ENCODE measurements at regions not wholly inside any gene's neighbourhood (a gene's known extent, or its start where the extent isn't known, plus 50 kb on each side); places are given as distances from the start of the nearest gene placed in this dataset.
"Not testable (repeated sequence)": the region's sequence is repeated elsewhere in the genome, so short reads cannot be mapped to it uniquely, and the experiment has no call there.

DNA sequence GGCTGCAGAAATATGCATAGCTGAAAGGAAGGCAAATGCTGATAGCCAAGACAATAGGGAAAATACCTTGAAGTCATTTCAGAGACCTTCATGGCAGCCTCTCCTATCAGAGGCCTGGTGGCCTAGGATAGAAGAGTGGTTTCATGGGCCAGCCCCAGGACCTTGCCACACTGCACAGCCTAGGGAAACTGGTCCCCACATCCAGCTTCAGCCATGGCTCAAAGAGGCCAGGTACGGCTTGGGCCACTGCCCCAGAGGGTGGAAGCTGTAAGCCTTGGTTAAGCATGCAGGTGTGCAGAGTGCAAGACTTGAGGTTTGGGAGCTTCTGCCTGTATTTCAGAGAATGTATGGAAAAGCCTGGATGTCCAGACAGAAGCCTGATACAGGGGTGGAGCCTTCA lies 101.0 kb upstream of the KITLG start:
- TF ChIP-seq, protein P1, sequence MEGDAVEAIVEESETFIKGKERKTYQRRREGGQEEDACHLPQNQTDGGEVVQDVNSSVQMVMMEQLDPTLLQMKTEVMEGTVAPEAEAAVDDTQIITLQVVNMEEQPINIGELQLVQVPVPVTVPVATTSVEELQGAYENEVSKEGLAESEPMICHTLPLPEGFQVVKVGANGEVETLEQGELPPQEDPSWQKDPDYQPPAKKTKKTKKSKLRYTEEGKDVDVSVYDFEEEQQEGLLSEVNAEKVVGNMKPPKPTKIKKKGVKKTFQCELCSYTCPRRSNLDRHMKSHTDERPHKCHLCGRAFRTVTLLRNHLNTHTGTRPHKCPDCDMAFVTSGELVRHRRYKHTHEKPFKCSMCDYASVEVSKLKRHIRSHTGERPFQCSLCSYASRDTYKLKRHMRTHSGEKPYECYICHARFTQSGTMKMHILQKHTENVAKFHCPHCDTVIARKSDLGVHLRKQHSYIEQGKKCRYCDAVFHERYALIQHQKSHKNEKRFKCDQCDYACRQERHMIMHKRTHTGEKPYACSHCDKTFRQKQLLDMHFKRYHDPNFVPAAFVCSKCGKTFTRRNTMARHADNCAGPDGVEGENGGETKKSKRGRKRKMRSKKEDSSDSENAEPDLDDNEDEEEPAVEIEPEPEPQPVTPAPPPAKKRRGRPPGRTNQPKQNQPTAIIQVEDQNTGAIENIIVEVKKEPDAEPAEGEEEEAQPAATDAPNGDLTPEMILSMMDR (IDR thresholded peaks at IDR 0.05; ENCODE audit: insufficient read depth in 1 of 2, low read depth in 1 of 2, low read length in 1 of 2, severe bottlenecking in 1 of 2, unreplicated experiment in 1 of 2) = no peak

DNA sequence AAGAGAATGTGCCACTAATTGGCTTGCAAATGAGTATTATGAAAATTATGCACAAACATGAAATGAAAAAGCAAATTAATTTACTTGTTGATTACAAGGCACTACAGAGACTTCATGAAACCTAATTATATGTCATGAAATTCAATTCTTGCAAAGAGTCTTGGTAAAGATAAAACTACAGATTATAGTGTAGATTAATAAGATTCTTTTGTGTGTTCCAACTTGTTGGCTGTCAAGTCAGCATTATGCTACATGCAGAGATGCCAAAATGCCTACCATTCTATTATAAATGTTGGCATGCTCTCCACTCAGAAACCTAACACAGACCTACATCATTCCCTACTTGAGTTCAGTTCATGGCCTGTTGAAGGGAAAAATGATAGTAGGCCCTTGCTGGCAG lies 97.2 kb upstream of the KITLG start:
- Mint-ChIP-seq H3K27ac (ENCODE audit: unreplicated experiment) (no peak overlapping the region), H3K27me3 (ENCODE audit: insufficient read depth, unreplicated experiment) (no peaks in the 10 kb centered on the region), H3K9me3 (ENCODE audit: unreplicated experiment) (peaks cover 9% of the 10 kb centered on the region), H3K4me3 (ENCODE audit: unreplicated experiment) (no peak overlapping the region), H3K36me3 (ENCODE audit: insufficient read depth, unreplicated experiment) (no peaks in the 10 kb centered on the region), H3K4me1 (ENCODE audit: low read depth, unreplicated experiment) (no peaks in the 10 kb centered on the region)
- Histone ChIP-seq H3K4me1 (no peaks in the 10 kb centered on the region), H3K27me3 (replicated peaks; ENCODE audit: control insufficient read depth, insufficient read depth, low read length) (no peaks in the 10 kb centered on the region), H3K9me3 (peaks cover 10% of the 10 kb centered on the region; the same call in 1 of the 2 replicates), H3K36me3 (ENCODE audit: control insufficient read depth, insufficient read depth, low read length) (no peaks in the 10 kb centered on the region), H3K4me3 (ENCODE audit: low read depth, low read length) (no peak overlapping the region)
- intact Hi-C loops (cut with micrococcal nuclease; ENCODE audit: unreplicated experiment) = no loop called here
- TF ChIP-seq, protein P1 (IDR thresholded peaks at IDR 0.05; ENCODE audit: insufficient read depth in 1 of 2, low read depth in 1 of 2, low read length in 1 of 2, severe bottlenecking in 1 of 2, unreplicated experiment in 1 of 2) = no peak
- ChIA-PET POLR2A (no interaction called here), CTCF (no interaction called here)
- no peak for DNase-seq
- BruUV-seq (replicated peaks) = no TSS peak

More for the DNA sequence above, 101.0 kb upstream of the KITLG start:
- no peak for DNase-seq
- H3K27ac Mint-ChIP-seq (ENCODE audit: unreplicated experiment) = no peak overlapping the region
- H3K36me3 Mint-ChIP-seq (ENCODE audit: insufficient read depth, unreplicated experiment) = no peaks in the 10 kb centered on the region
- Histone ChIP-seq H3K4me3 (ENCODE audit: low read depth, low read length) (no peak overlapping the region), H3K9me3 (0 out of 2 replicates have a peak, but pooled peaks cover 9% of the 10 kb centered on the region), H3K4me1 (no peaks in the 10 kb centered on the region), H3K27me3 (replicated peaks; ENCODE audit: control insufficient read depth, insufficient read depth, low read length) (no peaks in the 10 kb centered on the region), H3K36me3 (ENCODE audit: control insufficient read depth, insufficient read depth, low read length) (no peaks in the 10 kb centered on the region)
- peaks cover 13% of the 10 kb centered on the region for H3K9me3 Mint-ChIP-seq (ENCODE audit: unreplicated experiment)
- POLR2A ChIA-PET = no interaction called here
- intact Hi-C loops (cut with micrococcal nuclease; ENCODE audit: unreplicated experiment) = no loop called here
- CTCF ChIA-PET = no interaction called here
- H3K4me3 Mint-ChIP-seq (ENCODE audit: unreplicated experiment) = no peak overlapping the region
- no peaks in the 10 kb centered on the region for H3K27me3 Mint-ChIP-seq (ENCODE audit: insufficient read depth, unreplicated experiment)
- BruUV-seq (replicated peaks) = no TSS peak
- no peaks in the 10 kb centered on the region for H3K4me1 Mint-ChIP-seq (ENCODE audit: low read depth, unreplicated experiment)

DNA sequence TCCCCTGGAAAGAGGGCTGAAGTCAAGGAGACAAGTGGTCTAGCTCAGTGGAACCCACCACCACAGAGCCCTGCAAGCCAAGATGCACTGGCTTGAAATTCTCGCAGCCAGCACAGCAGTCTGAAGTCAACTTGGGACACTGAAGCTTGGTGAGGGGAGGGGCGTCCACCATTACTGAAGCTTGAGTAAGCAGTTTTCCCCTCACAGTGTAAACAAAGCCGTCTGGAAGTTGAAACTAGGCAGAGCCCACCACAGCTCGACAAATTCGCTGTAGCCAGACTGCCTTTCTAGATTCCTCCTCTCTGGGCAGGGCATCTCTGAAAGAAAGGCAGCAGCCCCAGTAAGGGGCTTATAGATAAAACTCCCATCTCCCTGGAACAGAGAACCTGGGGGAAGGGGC lies 87.3 kb upstream of the KITLG start:
- H3K4me3 ChIP-seq (ENCODE audit: low read depth, low read length); H3K36me3 ChIP-seq (ENCODE audit: control insufficient read depth, insufficient read depth, low read length); H3K36me3 Mint-ChIP-seq (ENCODE audit: insufficient read depth, unreplicated experiment); DNase-seq; H3K4me3 Mint-ChIP-seq (ENCODE audit: unreplicated experiment); H3K27me3 ChIP-seq (replicated peaks; ENCODE audit: control insufficient read depth, insufficient read depth, low read length); H3K4me1 ChIP-seq; H3K9me3 ChIP-seq; CTCF ChIA-PET; BruUV-seq (replicated peaks); H3K27me3 Mint-ChIP-seq (ENCODE audit: insufficient read depth, unreplicated experiment); intact Hi-C loops (cut with micrococcal nuclease; ENCODE audit: unreplicated experiment); H3K4me1 Mint-ChIP-seq (ENCODE audit: low read depth, unreplicated experiment); POLR2A ChIA-PET; H3K27ac Mint-ChIP-seq (ENCODE audit: unreplicated experiment): not testable (repeated sequence)
- H3K9me3 Mint-ChIP-seq (ENCODE audit: unreplicated experiment) = peaks cover 35% of the 10 kb centered on the region

GRCh38 chr12:88665071-88665470 lies 84.8 kb upstream of the KITLG start:
- TF ChIP-seq, protein P1 (IDR thresholded peaks at IDR 0.05; ENCODE audit: insufficient read depth in 1 of 2, low read depth in 1 of 2, low read length in 1 of 2, severe bottlenecking in 1 of 2, unreplicated experiment in 1 of 2) = no peak
- peaks cover 25% of the 10 kb centered on the region for H3K9me3 Mint-ChIP-seq (ENCODE audit: unreplicated experiment)
- Histone ChIP-seq H3K9me3 (no peaks in the 10 kb centered on the region), H3K36me3 (ENCODE audit: control insufficient read depth, insufficient read depth, low read length) (no peaks in the 10 kb centered on the region), H3K4me3 (ENCODE audit: low read depth, low read length) (no peak overlapping the region), H3K4me1 (no peaks in the 10 kb centered on the region), H3K27me3 (replicated peaks; ENCODE audit: control insufficient read depth, insufficient read depth, low read length) (no peaks in the 10 kb centered on the region)
- no peaks in the 10 kb centered on the region for H3K27me3 Mint-ChIP-seq (ENCODE audit: insufficient read depth, unreplicated experiment)
- ChIA-PET CTCF (no interaction called here), POLR2A (no interaction called here)
- BruUV-seq (replicated peaks) = no TSS peak
- H3K36me3 Mint-ChIP-seq (ENCODE audit: insufficient read depth, unreplicated experiment) = no peaks in the 10 kb centered on the region
- no peak for DNase-seq
- no peak overlapping the region for H3K27ac Mint-ChIP-seq (ENCODE audit: unreplicated experiment)
- no peaks in the 10 kb centered on the region for H3K4me1 Mint-ChIP-seq (ENCODE audit: low read depth, unreplicated experiment)
- intact Hi-C loops (cut with micrococcal nuclease; ENCODE audit: unreplicated experiment) = no loop called here
- H3K4me3 Mint-ChIP-seq (ENCODE audit: unreplicated experiment) = no peak overlapping the region

Measured in Caco-2 (cell line).